ENCODE measurements at regions not wholly inside any gene's neighbourhood (a gene's known extent, or its start where the extent isn't known, plus 50 kb on each side); places are given as distances from the start of the nearest gene placed in this dataset.

- no peak for TF ChIP-seq JUN (CRISPR knock-in tag; IDR thresholded peaks at IDR 0.05)
- TF ChIP-seq ZBTB21 (CRISPR knock-in tag; IDR thresholded peaks at IDR 0.05; ENCODE audit: borderline replicate concordance) = no peak
These were observed 1054.3 kb upstream of the SLC39A10 start for GRCh38 chr2:194602750-194603149.

All from WTC11 (cell line).